Gastroesophageal sphincter (tissue), 4 donors: ENCODE measurements at regions not wholly inside any gene's neighbourhood (a gene's known extent, or its start where the extent isn't known, plus 50 kb on each side); places are given as distances from the start of the nearest gene placed in this dataset.
A peak's percentile ranks its signal among the peaks of the same experiment; 100 is the strongest.

ENCODE experiments used
- ATAC-seq: fragments of 150-250 bp; one replicate; pipeline ENCODE4 v1.9.1; 2016; ENCODE audit warnings: mild to moderate bottlenecking, moderate library complexity
- H3K27ac ChIP-seq, 4 donors: fragments of 200-600 bp; sonication (generic) in 3 of 4; 1 replicate in 3 of 4; 2 replicates in 1 of 4; pipeline ENCODE4 v1.5.1; 2016 to 2019
- H3K27me3 ChIP-seq: fragments of 200-600 bp; sonication (generic); one replicate; pipeline ENCODE4 v1.5.1; 2019
- H3K36me3 ChIP-seq, 2 donors: fragments of 200-600 bp; sonication (generic); one replicate each; pipeline ENCODE4 v1.5.1; 2019; ENCODE audit warnings: control low read depth in 1 of 2
- H3K4me1 ChIP-seq, 3 donors: fragments of 200-600 bp; sonication (generic); 1 replicate in 2 of 3; 2 replicates in 1 of 3; pipeline ENCODE4 v1.5.1; 2016 to 2019; ENCODE audit warnings: control low read depth in 2 of 3
- H3K4me3 ChIP-seq, 2 donors: fragments of 200-600 bp; sonication (generic); one replicate each; pipeline ENCODE4 v1.5.1; 2019; ENCODE audit warnings: mild to moderate bottlenecking in 1 of 2, moderate library complexity in 1 of 2
- H3K9me3 ChIP-seq, 3 donors: fragments of 200-600 bp; sonication (generic); one replicate each; pipeline ENCODE4 v1.5.1; 2017 to 2019; ENCODE audit warnings: control low read depth in 2 of 3
- EP300 ChIP-seq: sonication (generic); formaldehyde crosslinking; IDR thresholded peaks from one replicate; pipeline ENCODE4 v1.6.1; 2017; ENCODE audit warnings: antibody characterized with exemption, mild to moderate bottlenecking
- POLR2A ChIP-seq, 2 donors: fragments of 450-650 bp; IDR thresholded peaks; one replicate each; pipeline ENCODE4 v1.6.1; 2017; ENCODE audit warnings: antibody characterized with exemption in 2 of 2, mild to moderate bottlenecking in 2 of 2, moderate library complexity in 1 of 2
- POLR2AphosphoS5 ChIP-seq: sonication (generic); formaldehyde crosslinking; IDR thresholded peaks from one replicate; pipeline ENCODE4 v1.6.1; 2017; ENCODE audit warnings: antibody characterized with exemption
- WGBS, 2 donors: methylation state at CpG; one replicate each; pipeline ENCODE4 v1.1.5; 2018; ENCODE audit warnings: low coverage in 1 of 2; 5-methylcytosine and 5-hydroxymethylcytosine counted together
- TF ChIP-seq, protein P1 (sequence below), 4 experiments: fragments of 200-600 bp in 2 of 4; fragments of 450-650 bp in 2 of 4; sonication (generic) in 1 of 4; IDR thresholded peaks; one replicate each; pipeline ENCODE4 v1.5.1; 2017 to 2019; ENCODE audit warnings: antibody characterized with exemption in 4 of 4, mild to moderate bottlenecking in 2 of 4, moderate library complexity in 2 of 4

DNA sequence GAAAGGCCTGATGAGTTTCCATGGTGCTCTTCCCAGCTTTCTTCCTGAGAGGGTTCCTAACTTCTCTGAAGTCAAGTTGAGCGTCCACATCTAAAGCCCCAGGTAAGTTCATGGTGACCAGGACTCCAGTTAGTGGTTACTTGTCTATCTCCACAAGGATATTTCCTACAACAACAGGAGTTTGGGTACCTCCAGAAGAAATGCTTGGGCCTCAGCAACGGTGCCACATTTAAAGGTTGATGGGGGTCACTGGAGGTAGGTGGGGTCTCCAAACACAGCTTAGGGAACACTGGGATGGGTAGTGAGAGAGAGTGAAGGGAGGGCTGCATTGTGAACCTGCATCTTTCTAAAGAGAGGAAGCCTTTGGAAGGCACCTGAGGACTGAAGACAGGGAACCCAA lies 123.4 kb downstream of the BOD1 start:
- no peak for TF ChIP-seq POLR2AphosphoS5
- no peak for TF ChIP-seq POLR2A (IDR thresholded peaks at IDR 0.05)
- no peak for TF ChIP-seq EP300
- TF ChIP-seq, protein P1, sequence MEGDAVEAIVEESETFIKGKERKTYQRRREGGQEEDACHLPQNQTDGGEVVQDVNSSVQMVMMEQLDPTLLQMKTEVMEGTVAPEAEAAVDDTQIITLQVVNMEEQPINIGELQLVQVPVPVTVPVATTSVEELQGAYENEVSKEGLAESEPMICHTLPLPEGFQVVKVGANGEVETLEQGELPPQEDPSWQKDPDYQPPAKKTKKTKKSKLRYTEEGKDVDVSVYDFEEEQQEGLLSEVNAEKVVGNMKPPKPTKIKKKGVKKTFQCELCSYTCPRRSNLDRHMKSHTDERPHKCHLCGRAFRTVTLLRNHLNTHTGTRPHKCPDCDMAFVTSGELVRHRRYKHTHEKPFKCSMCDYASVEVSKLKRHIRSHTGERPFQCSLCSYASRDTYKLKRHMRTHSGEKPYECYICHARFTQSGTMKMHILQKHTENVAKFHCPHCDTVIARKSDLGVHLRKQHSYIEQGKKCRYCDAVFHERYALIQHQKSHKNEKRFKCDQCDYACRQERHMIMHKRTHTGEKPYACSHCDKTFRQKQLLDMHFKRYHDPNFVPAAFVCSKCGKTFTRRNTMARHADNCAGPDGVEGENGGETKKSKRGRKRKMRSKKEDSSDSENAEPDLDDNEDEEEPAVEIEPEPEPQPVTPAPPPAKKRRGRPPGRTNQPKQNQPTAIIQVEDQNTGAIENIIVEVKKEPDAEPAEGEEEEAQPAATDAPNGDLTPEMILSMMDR (IDR thresholded peaks at IDR 0.05), result no peak
- Histone ChIP-seq H3K36me3 (no peaks in the 10 kb centered on the region), H3K4me3 (no peak overlapping the region), H3K27ac (peak overlapping the region in 1 of 4 donors; percentile 6), H3K27me3 (no peaks in the 10 kb centered on the region), H3K9me3 (no peaks in the 10 kb centered on the region), H3K4me1 (peaks cover 17 to 37% (median 21%) of the 10 kb centered on the region in 3 donors)
- WGBS, 2 donors, result 100% methylated on average over 1 of the region's 2 CpGs; no CpG with 5 or more reads in 1 of the 2 donors
- no peak for ATAC-seq

DNA sequence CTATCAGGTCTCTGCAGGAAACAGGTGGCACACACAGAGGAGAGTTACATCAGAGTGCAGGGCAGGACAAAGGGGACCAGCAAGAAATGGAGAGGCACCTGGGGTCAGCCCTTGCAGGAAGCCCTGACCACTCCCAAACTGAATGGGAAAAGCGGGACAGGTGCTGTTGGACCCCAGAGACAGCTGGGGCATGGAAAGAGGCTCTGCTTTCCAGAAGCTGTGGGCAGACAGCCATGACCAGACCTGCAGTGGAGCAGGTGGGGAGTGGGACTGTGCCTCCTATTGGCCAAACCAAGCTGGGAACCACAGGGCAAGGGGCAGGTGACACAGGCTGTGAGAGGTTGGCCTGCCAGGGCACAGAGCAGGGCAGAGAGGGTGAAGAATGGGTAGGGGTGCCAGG lies 125.8 kb downstream of the BOD1 start:
- Histone ChIP-seq H3K27ac (no peak overlapping the region), H3K36me3 (no peaks in the 10 kb centered on the region), H3K4me3 (no peak overlapping the region), H3K9me3 (no peaks in the 10 kb centered on the region), H3K4me1 (peaks cover 2 to 19% (median 11%) of the 10 kb centered on the region in 3 donors), H3K27me3 (no peaks in the 10 kb centered on the region)
- TF ChIP-seq POLR2A (IDR thresholded peaks at IDR 0.05) (no peak), EP300 (no peak), POLR2AphosphoS5 (no peak)
- TF ChIP-seq, protein P1 (IDR thresholded peaks at IDR 0.05), result no peak
- no peak for ATAC-seq
- WGBS, 2 donors, result no CpG with 5 or more reads among the region's 1 CpG

DNA sequence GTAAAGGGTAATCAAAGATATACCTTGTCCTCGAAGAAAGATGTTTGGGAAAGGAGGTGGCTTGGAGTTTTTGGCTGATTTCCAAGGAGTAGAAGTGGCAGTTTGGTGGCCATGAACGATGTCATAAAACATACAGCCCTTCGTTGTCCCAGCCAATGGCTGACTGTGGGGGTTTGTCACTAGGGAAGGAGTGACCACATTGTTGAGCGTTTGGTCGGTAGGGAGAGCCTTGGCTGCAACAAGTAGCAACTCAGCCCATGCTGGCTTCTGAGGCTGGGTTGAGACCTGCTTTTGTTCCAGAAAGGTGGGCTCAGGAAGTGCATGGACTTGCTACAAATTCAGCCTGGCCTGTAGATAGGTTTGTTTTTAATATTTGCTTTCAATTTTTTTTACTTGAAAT lies 128.3 kb downstream of the BOD1 start:
- Histone ChIP-seq H3K36me3 (no peaks in the 10 kb centered on the region), H3K27ac (peak overlapping the region in 2 of 4 donors; percentile 77 to 83), H3K27me3 (no peaks in the 10 kb centered on the region), H3K9me3 (no peaks in the 10 kb centered on the region), H3K4me3 (no peak overlapping the region), H3K4me1 (peaks cover 0 to 6% (median 0%) of the 10 kb centered on the region in 3 donors)
- ATAC-seq, result no peak
- 68 to 94% methylated on average over 5 of the region's 5 CpGs for WGBS, 2 donors
- no peak for TF ChIP-seq POLR2AphosphoS5
- TF ChIP-seq EP300, result no peak
- TF ChIP-seq POLR2A (IDR thresholded peaks at IDR 0.05), result no peak
- TF ChIP-seq, protein P1 (IDR thresholded peaks at IDR 0.05), result no peak

DNA sequence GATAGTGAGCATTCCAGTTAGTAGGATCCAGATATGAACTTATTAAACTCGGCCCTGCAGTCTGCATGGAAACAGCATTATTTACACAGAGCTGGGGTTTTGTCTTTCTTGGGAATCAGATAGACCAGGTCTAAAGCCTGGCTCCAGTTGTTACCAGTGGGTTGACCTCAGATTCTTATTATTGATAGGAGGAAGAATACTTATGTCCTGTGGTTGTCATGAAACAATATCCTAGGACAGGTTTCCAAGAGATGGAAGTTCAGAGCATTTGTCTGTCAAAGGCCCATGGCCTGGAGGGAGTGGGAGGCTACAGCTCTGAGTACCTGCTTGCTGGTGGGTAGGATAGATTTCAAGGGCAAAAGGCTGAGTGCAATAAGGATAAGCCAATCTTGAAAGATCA lies 129.2 kb downstream of the BOD1 start:
- Histone ChIP-seq H3K4me1 (peaks cover 0 to 6% (median 0%) of the 10 kb centered on the region in 3 donors), H3K27ac (peak overlapping the region; percentile 60 to 83 (median 71)), H3K4me3 (no peak overlapping the region), H3K9me3 (no peaks in the 10 kb centered on the region), H3K27me3 (no peaks in the 10 kb centered on the region), H3K36me3 (no peaks in the 10 kb centered on the region)
- no peak for ATAC-seq
- TF ChIP-seq POLR2A (IDR thresholded peaks at IDR 0.05), result no peak
- no peak for TF ChIP-seq POLR2AphosphoS5
- no peak for TF ChIP-seq EP300
- TF ChIP-seq, protein P1 (IDR thresholded peaks at IDR 0.05), result no peak
- 75% methylated on average over 1 of the region's 1 CpG; no CpG with 5 or more reads in 1 of the 2 donors for WGBS, 2 donors

DNA sequence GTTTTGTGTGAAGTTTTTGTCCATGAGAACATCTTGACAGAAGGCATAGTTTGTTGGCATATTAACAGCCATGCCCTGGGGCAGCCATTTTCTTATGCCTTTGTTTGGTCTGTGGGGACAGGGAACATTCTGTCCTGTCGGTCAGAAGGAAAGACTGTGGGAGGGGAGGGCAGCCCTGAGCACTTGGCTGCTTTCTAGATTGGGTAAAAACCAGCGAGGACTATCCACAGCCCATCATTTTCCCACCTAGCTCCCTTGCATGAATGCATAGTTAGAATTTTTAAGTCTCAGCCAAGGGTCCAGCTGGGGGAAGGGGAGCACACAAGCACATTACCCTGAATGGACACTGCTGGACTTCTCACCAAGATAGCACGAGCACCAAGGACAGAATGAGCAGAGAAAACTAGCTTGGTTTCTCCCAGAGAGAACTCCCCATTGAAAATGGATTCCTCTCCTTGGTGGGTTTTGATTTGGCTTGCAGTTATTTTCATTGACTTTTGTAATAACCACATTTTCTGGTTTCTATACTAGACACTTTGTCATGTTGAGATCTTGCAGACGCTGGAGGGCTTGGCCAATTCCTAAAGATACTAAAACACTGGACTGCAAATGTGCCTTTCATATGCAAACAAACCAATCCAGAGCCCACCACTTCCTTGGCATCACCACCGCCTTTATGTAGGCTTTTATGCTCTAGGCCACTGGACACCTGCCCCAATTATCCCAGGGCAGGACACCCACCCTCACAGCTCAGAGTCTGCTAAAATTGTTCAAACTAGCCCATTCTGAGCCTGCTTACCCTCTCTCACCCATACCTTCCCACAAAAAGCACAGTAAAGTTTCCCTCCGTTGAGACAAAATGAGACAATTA lies 129.9 kb downstream of the BOD1 start:
- no peak overlapping the region for H3K4me3 ChIP-seq
- H3K4me1 ChIP-seq, result peaks cover 0 to 6% (median 0%) of the 10 kb centered on the region in 3 donors
- peak overlapping the region; percentile 60 to 83 (median 71) for H3K27ac ChIP-seq
- no peaks in the 10 kb centered on the region for H3K27me3 ChIP-seq
- H3K36me3 ChIP-seq, result no peaks in the 10 kb centered on the region
- no peaks in the 10 kb centered on the region for H3K9me3 ChIP-seq
- TF ChIP-seq POLR2AphosphoS5 (peak; percentile 52), EP300 (no peak), POLR2A (IDR thresholded peaks at IDR 0.05) (no peak)
- TF ChIP-seq, protein P1 (IDR thresholded peaks at IDR 0.05), result no peak
- ATAC-seq, result peak; percentile 92
- WGBS, 2 donors, result 40 to 75% methylated on average over 6 of the region's 6 CpGs
